ENCODE measurements at regions not wholly inside any gene's neighbourhood (a gene's known extent, or its start where the extent isn't known, plus 50 kb on each side); places are given as distances from the start of the nearest gene placed in this dataset.
"Not testable (repeated sequence)": the region's sequence is repeated elsewhere in the genome, so short reads cannot be mapped to it uniquely, and the experiment has no call there.

- not testable (repeated sequence) for H3K9me3 ChIP-seq (ENCODE audit: control insufficient read depth, insufficient read depth, low read length); H3K4me3 ChIP-seq (ENCODE audit: low read depth, low read length); H3K27me3 ChIP-seq (ENCODE audit: control insufficient read depth, insufficient read depth, low read length); H3K27ac ChIP-seq (ENCODE audit: low read depth, low read length); DNase-seq (ENCODE audit: low read depth in 4 of 6, low spot score in 6 of 6); H3K36me3 ChIP-seq (ENCODE audit: control insufficient read depth, insufficient read depth, low read length); H3K4me1 ChIP-seq (ENCODE audit: control insufficient read depth, insufficient read depth, low read length)
- WGBS (ENCODE audit: insufficient coverage): no CpG with 5 or more reads among the region's 5 CpGs
Measured at GRCh38 chr21:31790420-31790819, 58.5 kb upstream of the SCAF4 start.

- no CpG with 5 or more reads among the region's 4 CpGs for WGBS (ENCODE audit: insufficient coverage)
- Histone ChIP-seq H3K36me3 (ENCODE audit: control insufficient read depth, insufficient read depth, low read length) (no peaks in the 10 kb centered on the region), H3K4me1 (ENCODE audit: control insufficient read depth, insufficient read depth, low read length) (no peaks in the 10 kb centered on the region), H3K27ac (ENCODE audit: low read depth, low read length) (no peak overlapping the region), H3K9me3 (ENCODE audit: control insufficient read depth, insufficient read depth, low read length) (no peaks in the 10 kb centered on the region), H3K27me3 (ENCODE audit: control insufficient read depth, insufficient read depth, low read length) (no peaks in the 10 kb centered on the region), H3K4me3 (ENCODE audit: low read depth, low read length) (no peak overlapping the region)
- no peak for DNase-seq (ENCODE audit: low read depth in 4 of 6, low spot score in 6 of 6)
Measured at GRCh38 chr21:31788581-31788980, 56.7 kb upstream of the SCAF4 start.

GRCh38 chr21:31787691-31788090, 55.8 kb upstream of the SCAF4 start:
- H3K4me1 ChIP-seq (ENCODE audit: control insufficient read depth, insufficient read depth, low read length); H3K4me3 ChIP-seq (ENCODE audit: low read depth, low read length); H3K9me3 ChIP-seq (ENCODE audit: control insufficient read depth, insufficient read depth, low read length); H3K27ac ChIP-seq (ENCODE audit: low read depth, low read length); DNase-seq (ENCODE audit: low read depth in 4 of 6, low spot score in 6 of 6); H3K27me3 ChIP-seq (ENCODE audit: control insufficient read depth, insufficient read depth, low read length); H3K36me3 ChIP-seq (ENCODE audit: control insufficient read depth, insufficient read depth, low read length): not testable (repeated sequence)
- WGBS (ENCODE audit: insufficient coverage): 82% methylated on average over 5 of the region's 7 CpGs

DNA sequence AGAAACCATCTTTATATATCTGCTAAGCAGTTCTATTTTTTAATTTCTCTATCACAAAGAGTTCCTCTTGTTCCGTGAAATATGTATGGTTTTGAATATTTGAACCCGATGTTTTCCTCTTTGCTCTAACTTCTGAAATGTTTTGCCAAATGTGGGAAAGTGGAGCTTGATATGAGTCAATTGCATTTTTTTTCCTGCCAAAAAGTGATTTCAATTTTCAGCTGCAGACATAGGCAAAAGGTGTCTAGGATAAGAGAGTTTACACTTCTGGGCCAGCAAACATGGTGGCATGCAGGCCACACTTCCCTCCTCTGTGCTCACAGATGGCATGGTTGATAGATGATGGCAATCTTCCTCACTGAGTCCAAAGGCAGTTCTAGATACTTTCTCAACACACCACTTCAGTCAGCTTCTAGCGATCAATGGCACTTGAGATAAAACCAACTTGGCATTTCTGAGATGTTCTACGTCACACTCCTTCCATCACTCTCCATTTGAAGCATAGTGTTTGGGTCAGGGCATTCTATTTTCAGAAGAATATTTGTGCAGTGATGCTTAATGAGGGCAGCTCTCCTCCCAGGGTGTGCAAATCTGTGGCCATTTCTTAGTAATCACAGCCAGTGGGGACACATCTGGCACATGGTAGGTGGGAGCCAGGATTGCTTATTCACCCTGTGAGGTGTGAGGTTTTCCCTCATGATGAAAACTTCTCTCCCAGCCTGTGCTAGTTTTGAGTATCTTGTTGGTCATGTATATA, 54.4 kb upstream of the SCAF4 start:
- no peak overlapping the region for H3K27ac ChIP-seq (ENCODE audit: low read depth, low read length)
- H3K4me1 ChIP-seq (ENCODE audit: control insufficient read depth, insufficient read depth, low read length): no peaks in the 10 kb centered on the region
- WGBS (ENCODE audit: insufficient coverage): no CpG with 5 or more reads among the region's 4 CpGs
- no peak for DNase-seq (ENCODE audit: low read depth in 4 of 6, low spot score in 6 of 6)
- H3K9me3 ChIP-seq (ENCODE audit: control insufficient read depth, insufficient read depth, low read length): no peaks in the 10 kb centered on the region
- no peaks in the 10 kb centered on the region for H3K27me3 ChIP-seq (ENCODE audit: control insufficient read depth, insufficient read depth, low read length)
- no peak overlapping the region for H3K4me3 ChIP-seq (ENCODE audit: low read depth, low read length)
- H3K36me3 ChIP-seq (ENCODE audit: control insufficient read depth, insufficient read depth, low read length): no peaks in the 10 kb centered on the region

GRCh38 chr21:31785237-31786163, 53.6 kb upstream of the SCAF4 start:
- not testable (repeated sequence) for H3K27ac ChIP-seq (ENCODE audit: low read depth, low read length); H3K36me3 ChIP-seq (ENCODE audit: control insufficient read depth, insufficient read depth, low read length); H3K4me3 ChIP-seq (ENCODE audit: low read depth, low read length); H3K4me1 ChIP-seq (ENCODE audit: control insufficient read depth, insufficient read depth, low read length); H3K9me3 ChIP-seq (ENCODE audit: control insufficient read depth, insufficient read depth, low read length); H3K27me3 ChIP-seq (ENCODE audit: control insufficient read depth, insufficient read depth, low read length)
- DNase-seq (ENCODE audit: low read depth in 4 of 6, low spot score in 6 of 6): peak in 5 of 6 donors; percentile 65 to 95 (median 77)
- 33% methylated on average over 3 of the region's 11 CpGs for WGBS (ENCODE audit: insufficient coverage)

DNA sequence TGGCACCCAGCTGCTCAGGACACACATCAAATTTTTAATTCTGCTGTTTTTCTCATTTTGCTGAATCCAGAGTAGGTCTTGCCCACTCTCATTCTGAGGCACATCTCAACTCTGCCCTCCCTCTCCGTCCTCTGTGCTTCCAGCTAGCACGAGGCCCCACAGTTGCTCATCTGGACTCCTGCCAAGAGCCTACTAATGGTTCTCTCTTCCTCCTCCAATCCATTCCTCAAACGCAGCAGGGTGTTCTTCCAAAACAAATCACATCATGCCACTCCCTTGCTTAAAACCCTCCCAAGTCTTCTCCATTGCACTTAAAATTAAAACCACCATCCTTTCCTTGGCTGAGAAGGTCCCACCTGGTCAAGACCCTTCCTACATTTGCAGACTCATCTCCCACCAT, 49.8 kb upstream of the SCAF4 start:
- Histone ChIP-seq H3K27ac (ENCODE audit: low read depth, low read length) (no peak overlapping the region), H3K36me3 (ENCODE audit: control insufficient read depth, insufficient read depth, low read length) (no peaks in the 10 kb centered on the region), H3K4me1 (ENCODE audit: control insufficient read depth, insufficient read depth, low read length) (no peaks in the 10 kb centered on the region), H3K9me3 (ENCODE audit: control insufficient read depth, insufficient read depth, low read length) (no peaks in the 10 kb centered on the region), H3K27me3 (ENCODE audit: control insufficient read depth, insufficient read depth, low read length) (no peaks in the 10 kb centered on the region), H3K4me3 (ENCODE audit: low read depth, low read length) (no peak overlapping the region)
- 4% methylated on average over 3 of the region's 3 CpGs for WGBS (ENCODE audit: insufficient coverage)
- DNase-seq (ENCODE audit: low read depth in 4 of 6, low spot score in 6 of 6): peak in 2 of 6 donors; percentile 62 to 63
